ENCODE measurements at regions not wholly inside any gene's neighbourhood (a gene's known extent, or its start where the extent isn't known, plus 50 kb on each side); places are given as distances from the start of the nearest gene placed in this dataset.

GRCh38 chrX:13144927-13145655 is 100.7 kb upstream of the FAM9C start:
- no peak for DNase-seq

- no peak for DNase-seq
These were observed 98.5 kb upstream of the FAM9C start for GRCh38 chrX:13142891-13143290.

- DNase-seq, result no peak
These were observed 95.6 kb upstream of the FAM9C start for GRCh38 chrX:13140007-13140406.

GRCh38 chrX:13131396-13132137 is 87.1 kb upstream of the FAM9C start:
- DNase-seq, result no peak

GRCh38 chrX:13130816-13131215 is 86.4 kb upstream of the FAM9C start:
- no peak for DNase-seq

GRCh38 chrX:13128104-13128503 is 83.7 kb upstream of the FAM9C start:
- DNase-seq, result no peak

GRCh38 chrX:13126775-13127174 is 82.4 kb upstream of the FAM9C start:
- DNase-seq, result no peak

- no peak for DNase-seq
These were observed 80.8 kb upstream of the FAM9C start for GRCh38 chrX:13125188-13125587.

GRCh38 chrX:13123857-13124345 is 79.5 kb upstream of the FAM9C start:
- DNase-seq, result no peak

- peak in 1 of 2 experiments; percentile 19 for DNase-seq
These were observed 78.9 kb upstream of the FAM9C start for GRCh38 chrX:13123247-13123856.

GRCh38 chrX:13121020-13121555 is 76.7 kb upstream of the FAM9C start:
- DNase-seq, result no peak

GRCh38 chrX:13120017-13120416 is 75.6 kb upstream of the FAM9C start:
- no peak for DNase-seq

- DNase-seq, result no peak
These were observed 75.0 kb upstream of the FAM9C start for GRCh38 chrX:13119386-13119785.

GRCh38 chrX:13115146-13115855 is 70.9 kb upstream of the FAM9C start:
- no peak for DNase-seq

- DNase-seq, result no peak
These were observed 68.1 kb upstream of the FAM9C start for GRCh38 chrX:13112499-13112898.

GRCh38 chrX:13110433-13111324 is 66.3 kb upstream of the FAM9C start:
- DNase-seq, result peak in 1 of 2 experiments; percentile 31

- no peak for DNase-seq
These were observed 65.4 kb upstream of the FAM9C start for GRCh38 chrX:13109817-13110216.

GRCh38 chrX:13103914-13104274 is 59.5 kb upstream of the FAM9C start:
- no peak for DNase-seq

GRCh38 chrX:13103188-13103913 is 58.9 kb upstream of the FAM9C start:
- no peak for DNase-seq

GRCh38 chrX:13102636-13103035 is 58.2 kb upstream of the FAM9C start:
- no peak for DNase-seq

GRCh38 chrX:13101441-13102139 is 57.2 kb upstream of the FAM9C start:
- DNase-seq, result no peak

Data from NCI-H524 (cell line).